SU-DHL-6 (cell line): ENCODE measurements at regions not wholly inside any gene's neighbourhood (a gene's known extent, or its start where the extent isn't known, plus 50 kb on each side); places are given as distances from the start of the nearest gene placed in this dataset.

ENCODE experiments used
- H2AFZ ChIP-seq: fragments of 200-600 bp; sonication (generic); 2 replicates; pipeline ENCODE4 v1.6.1; 2014; ENCODE audit warnings: low read depth, mild to moderate bottlenecking, moderate library complexity, mixed read lengths, antibody characterized with exemption, low read length; ENCODE audit not compliant: severe bottlenecking
- H3F3A ChIP-seq: fragments of 200-600 bp; shearing (Covaris generic); 2 replicates; pipeline ENCODE4 v1.6.0; 2016; ENCODE audit warnings: antibody characterized with exemption, mild to moderate bottlenecking; ENCODE audit not compliant: insufficient read depth
- H3K27ac ChIP-seq: fragments of 200-600 bp; sonication (generic); 2 replicates; pipeline ENCODE4 v1.5.1; 2016; ENCODE audit warnings: low read depth, mild to moderate bottlenecking, low read length, moderate library complexity, mixed read lengths
- H3K27me3 ChIP-seq: fragments of 200-600 bp; sonication (generic), shearing (Covaris generic); 2 replicates; pipeline ENCODE4 v1.6.0; 2014; ENCODE audit warnings: mild to moderate bottlenecking, low read length
- H3K36me3 ChIP-seq: fragments of 200-600 bp; sonication (generic); 2 replicates; pipeline ENCODE4 v1.6.1; 2014; ENCODE audit warnings: mild to moderate bottlenecking, low read length, mixed read lengths
- H3K4me2 ChIP-seq: fragments of 300-600, 200-600 bp; shearing (Covaris generic), sonication (generic); 2 replicates; pipeline ENCODE4 v1.6.0; 2014; ENCODE audit warnings: low read length, low read depth, mild to moderate bottlenecking; ENCODE audit not compliant: poor library complexity, severe bottlenecking
- H3K4me3 ChIP-seq: fragments of 200-600 bp; sonication (generic); 2 replicates; pipeline ENCODE4 v1.5.1; 2014; ENCODE audit warnings: antibody characterized with exemption, low read length, mild to moderate bottlenecking, mixed read lengths; ENCODE audit not compliant: insufficient read depth, poor library complexity, severe bottlenecking
- H3K79me2 ChIP-seq: fragments of 200-600 bp; sonication (generic); 2 replicates; pipeline ENCODE4 v1.6.1; 2014; ENCODE audit warnings: mild to moderate bottlenecking, low read length, moderate library complexity; ENCODE audit not compliant: insufficient read depth
- H3K9ac ChIP-seq: fragments of 200-600 bp; sonication (generic); 2 replicates; pipeline ENCODE4 v1.7.0; 2014; ENCODE audit warnings: mild to moderate bottlenecking, low read length
- H3K9me2 ChIP-seq: fragments of 200-600 bp; sonication (generic); replicated peaks from 2 replicates; pipeline ENCODE4 v1.6.1; 2014; ENCODE audit warnings: low read length; ENCODE audit not compliant: insufficient read depth
- H3K9me3 ChIP-seq: fragments of 200-600 bp; sonication (generic); 2 replicates; pipeline ENCODE4 v1.6.1; 2014; ENCODE audit warnings: low read length, mixed read lengths; ENCODE audit not compliant: insufficient read depth
- H4K20me1 ChIP-seq: fragments of 200-600 bp; sonication (generic); 2 replicates; pipeline ENCODE4 v1.6.1; 2014; ENCODE audit warnings: low read depth, mild to moderate bottlenecking, antibody characterized with exemption, low read length, moderate library complexity, mixed read lengths
- EZH2phosphoT487 ChIP-seq: fragments of 200-600 bp; sonication (generic), shearing (Covaris generic); conservative IDR thresholded peaks from 2 replicates; pipeline ENCODE4 v1.6.1; 2018; ENCODE audit warnings: mild to moderate bottlenecking, antibody characterized with exemption, low read length, moderate library complexity, mixed read lengths
- TF ChIP-seq, protein P1 (sequence below): fragments of 200-600 bp; sonication (generic); IDR thresholded peaks from one replicate; pipeline ENCODE4 v1.5.1; 2017; ENCODE audit warnings: antibody characterized with exemption, mild to moderate bottlenecking, low read length, moderate library complexity; ENCODE audit not compliant: insufficient read depth, poor library complexity, severe bottlenecking

DNA sequence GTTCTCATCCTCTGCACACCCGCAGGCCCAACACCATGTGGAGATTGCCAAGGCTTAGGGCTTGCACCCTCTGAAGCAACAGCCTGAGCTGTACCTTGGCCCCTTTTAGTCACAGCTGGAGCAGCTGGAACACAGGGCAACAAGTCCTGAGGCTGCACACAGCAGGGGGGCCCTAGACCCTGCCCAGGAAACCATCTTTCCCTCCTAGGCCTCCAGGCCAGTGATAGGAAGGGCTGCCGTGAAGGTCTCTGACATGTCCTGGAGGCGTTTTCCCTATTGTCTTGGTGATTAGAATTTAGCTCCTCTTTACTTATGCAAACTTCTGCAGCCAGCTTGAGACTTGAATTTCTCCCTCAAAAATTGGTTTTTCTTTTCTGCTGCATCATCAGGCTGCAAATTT, 373.5 kb upstream of the CLEC14A start:
- no peaks in the 10 kb centered on the region for H3F3A ChIP-seq
- H3K27ac ChIP-seq = no peak overlapping the region
- H3K9me3 ChIP-seq = no peaks in the 10 kb centered on the region
- no peak overlapping the region for H3K4me2 ChIP-seq
- no peaks in the 10 kb centered on the region for H3K27me3 ChIP-seq
- no peak overlapping the region for H3K9ac ChIP-seq
- no peaks in the 10 kb centered on the region for H4K20me1 ChIP-seq
- TF ChIP-seq EZH2phosphoT487 = no peak
- TF ChIP-seq, protein P1, sequence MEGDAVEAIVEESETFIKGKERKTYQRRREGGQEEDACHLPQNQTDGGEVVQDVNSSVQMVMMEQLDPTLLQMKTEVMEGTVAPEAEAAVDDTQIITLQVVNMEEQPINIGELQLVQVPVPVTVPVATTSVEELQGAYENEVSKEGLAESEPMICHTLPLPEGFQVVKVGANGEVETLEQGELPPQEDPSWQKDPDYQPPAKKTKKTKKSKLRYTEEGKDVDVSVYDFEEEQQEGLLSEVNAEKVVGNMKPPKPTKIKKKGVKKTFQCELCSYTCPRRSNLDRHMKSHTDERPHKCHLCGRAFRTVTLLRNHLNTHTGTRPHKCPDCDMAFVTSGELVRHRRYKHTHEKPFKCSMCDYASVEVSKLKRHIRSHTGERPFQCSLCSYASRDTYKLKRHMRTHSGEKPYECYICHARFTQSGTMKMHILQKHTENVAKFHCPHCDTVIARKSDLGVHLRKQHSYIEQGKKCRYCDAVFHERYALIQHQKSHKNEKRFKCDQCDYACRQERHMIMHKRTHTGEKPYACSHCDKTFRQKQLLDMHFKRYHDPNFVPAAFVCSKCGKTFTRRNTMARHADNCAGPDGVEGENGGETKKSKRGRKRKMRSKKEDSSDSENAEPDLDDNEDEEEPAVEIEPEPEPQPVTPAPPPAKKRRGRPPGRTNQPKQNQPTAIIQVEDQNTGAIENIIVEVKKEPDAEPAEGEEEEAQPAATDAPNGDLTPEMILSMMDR = no peak
- no peak overlapping the region for H2AFZ ChIP-seq
- no peak overlapping the region for H3K4me3 ChIP-seq
- no peaks in the 10 kb centered on the region for H3K36me3 ChIP-seq
- H3K9me2 ChIP-seq = no peaks in the 10 kb centered on the region
- no peaks in the 10 kb centered on the region for H3K79me2 ChIP-seq

DNA sequence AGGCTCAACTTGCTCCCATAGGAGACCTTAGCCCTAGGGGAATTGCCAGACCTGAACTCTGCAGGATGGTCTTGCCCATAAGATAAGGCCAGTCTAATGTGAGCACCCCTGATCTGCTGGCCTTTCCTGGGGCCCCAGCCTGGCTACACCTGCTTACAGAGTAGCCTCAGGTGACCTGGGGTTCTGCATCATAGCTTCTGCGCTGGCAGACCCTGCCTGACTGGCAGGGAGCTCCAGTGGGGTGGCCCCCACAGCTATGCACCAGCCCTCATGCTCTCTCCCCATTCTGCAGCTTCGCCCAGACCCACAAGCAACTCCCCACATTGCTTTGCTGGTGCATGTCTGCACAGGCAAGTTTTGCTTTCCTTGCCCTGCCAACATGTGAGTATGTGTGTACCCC, 371.3 kb upstream of the CLEC14A start:
- Histone ChIP-seq H3K27me3 (no peaks in the 10 kb centered on the region), H3K9ac (no peak overlapping the region), H3K36me3 (no peaks in the 10 kb centered on the region), H3F3A (no peaks in the 10 kb centered on the region), H3K4me2 (no peak overlapping the region), H2AFZ (no peak overlapping the region), H3K9me2 (no peaks in the 10 kb centered on the region), H4K20me1 (no peaks in the 10 kb centered on the region), H3K4me3 (no peak overlapping the region), H3K79me2 (no peaks in the 10 kb centered on the region), H3K9me3 (no peaks in the 10 kb centered on the region), H3K27ac (no peak overlapping the region)
- TF ChIP-seq, protein P1 = no peak
- TF ChIP-seq EZH2phosphoT487 = no peak

DNA sequence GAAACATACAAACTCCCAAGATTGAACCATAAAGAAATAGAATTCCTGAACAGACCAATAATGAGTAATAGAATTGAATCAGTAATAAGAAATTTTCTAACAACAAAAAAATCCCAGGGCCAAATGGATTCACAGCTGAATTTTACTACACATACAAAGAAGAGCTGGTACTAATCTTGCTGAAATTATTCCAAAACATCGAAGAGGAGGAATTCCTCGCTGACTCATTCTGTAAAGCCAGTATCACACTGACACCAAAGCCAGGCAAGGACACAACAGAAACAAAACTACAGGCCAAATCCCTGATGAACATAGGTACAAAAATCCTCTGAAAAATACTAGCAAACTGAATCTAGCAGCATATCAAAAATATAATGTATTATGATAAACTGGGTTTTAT, 367.8 kb upstream of the CLEC14A start:
- H3K36me3 ChIP-seq = no peaks in the 10 kb centered on the region
- no peaks in the 10 kb centered on the region for H4K20me1 ChIP-seq
- H3K9me2 ChIP-seq = no peaks in the 10 kb centered on the region
- no peak overlapping the region for H3K27ac ChIP-seq
- H3K4me3 ChIP-seq = no peak overlapping the region
- H3F3A ChIP-seq = no peaks in the 10 kb centered on the region
- no peak overlapping the region for H3K9ac ChIP-seq
- no peak overlapping the region for H3K4me2 ChIP-seq
- H3K9me3 ChIP-seq = no peaks in the 10 kb centered on the region
- no peaks in the 10 kb centered on the region for H3K27me3 ChIP-seq
- TF ChIP-seq EZH2phosphoT487 = no peak
- TF ChIP-seq, protein P1 = no peak
- no peaks in the 10 kb centered on the region for H3K79me2 ChIP-seq
- H2AFZ ChIP-seq = no peak overlapping the region
